Posterior vena cava (tissue), 2 donors: ENCODE measurements at regions not wholly inside any gene's neighbourhood (a gene's known extent, or its start where the extent isn't known, plus 50 kb on each side); places are given as distances from the start of the nearest gene placed in this dataset.

Experiments used
- DNase-seq: peaks from one replicate; pipeline ENCODE4 v3.0.0-alpha.2; 2020; ENCODE audit warnings: low spot score
- intact Hi-C, 2 donors: fragments of 100-400 bp; cut with DNase I; formaldehyde crosslinking; loops; one replicate each; pipeline versions ENCODE4 v1.14.1 to v1.14.2; 2022 to 2023
- donor health status: DM: yes; HTN: yes; CAD: no.
- donor health status: DM: yes; HTN: yes; CAD: no.

DNA sequence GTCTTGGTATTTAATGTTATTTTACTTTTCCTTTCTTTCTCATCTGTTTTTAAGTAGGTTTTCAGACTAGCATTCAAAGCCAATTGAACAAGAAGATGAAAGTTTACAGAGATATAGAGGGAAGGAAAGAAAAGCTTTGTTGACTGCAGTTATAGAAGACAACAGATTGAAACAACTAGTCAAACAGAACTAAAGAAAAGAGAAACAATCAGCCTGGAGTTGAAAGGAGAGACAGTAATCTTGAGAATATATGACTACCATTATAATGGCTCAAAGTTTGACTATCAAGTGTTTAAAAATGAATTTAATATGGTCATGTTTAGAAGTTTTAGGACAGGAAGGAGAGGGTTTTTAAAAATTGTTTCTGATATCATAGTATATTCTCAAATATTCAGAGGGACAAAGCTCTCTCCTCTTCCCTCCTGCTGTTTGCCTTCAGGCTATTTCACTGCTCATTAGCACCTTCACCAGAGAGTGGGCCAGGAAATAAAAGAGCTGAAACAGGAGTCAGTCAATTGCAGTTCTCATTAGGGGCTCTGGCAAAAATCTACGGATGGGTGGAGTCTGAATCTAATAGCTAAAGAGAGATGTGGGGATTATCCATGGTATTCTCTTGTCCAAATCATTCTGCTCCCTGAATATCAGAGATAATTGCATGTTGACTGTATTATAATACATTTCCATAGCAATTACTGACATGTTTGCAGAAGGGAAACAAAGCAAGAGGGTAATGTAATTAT is 577.8 kb downstream of the BRINP3 start:
- DNase-seq: no peak
- intact Hi-C loops: no loop called here

DNA sequence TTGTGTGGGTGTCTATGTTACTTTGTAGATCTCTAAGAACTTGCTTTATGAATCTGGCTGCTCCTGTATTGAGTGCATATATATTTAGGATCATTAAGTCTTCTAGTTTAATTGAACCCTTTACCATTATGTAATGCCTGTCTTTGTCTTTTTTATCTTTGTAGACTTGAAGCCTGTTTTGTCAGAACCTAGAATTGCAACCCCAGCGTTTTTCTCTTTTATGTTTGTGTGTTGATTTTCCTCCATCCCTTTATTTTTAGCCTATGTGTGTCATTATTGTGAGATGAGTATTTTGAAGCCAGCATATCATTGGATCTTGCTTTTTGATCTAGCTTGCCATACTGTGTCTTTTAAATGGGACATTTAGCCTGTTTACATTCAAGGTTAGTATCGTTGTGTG is 573.2 kb downstream of the BRINP3 start:
- DNase-seq: no peak
- intact Hi-C loops: no loop called here

DNA sequence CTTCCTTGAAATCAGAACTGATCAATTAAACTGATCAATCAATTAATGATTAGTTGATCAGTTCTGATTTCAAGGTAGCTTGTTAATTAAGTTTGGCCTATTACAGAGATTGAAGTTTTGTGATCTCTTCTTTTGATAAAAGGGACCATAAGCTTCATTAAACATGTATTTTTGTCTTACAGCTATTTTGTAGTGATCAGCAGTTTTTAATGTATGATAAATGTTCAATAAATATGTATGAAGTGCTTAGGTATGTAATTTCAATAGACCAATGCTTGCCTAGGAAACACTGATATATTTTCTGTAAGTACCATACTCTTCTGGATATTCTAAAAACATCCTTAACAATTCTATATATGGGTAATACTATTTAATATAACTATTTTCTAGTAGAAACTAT is 569.6 kb downstream of the BRINP3 start:
- no peak for DNase-seq
- intact Hi-C loops: no loop called here

DNA sequence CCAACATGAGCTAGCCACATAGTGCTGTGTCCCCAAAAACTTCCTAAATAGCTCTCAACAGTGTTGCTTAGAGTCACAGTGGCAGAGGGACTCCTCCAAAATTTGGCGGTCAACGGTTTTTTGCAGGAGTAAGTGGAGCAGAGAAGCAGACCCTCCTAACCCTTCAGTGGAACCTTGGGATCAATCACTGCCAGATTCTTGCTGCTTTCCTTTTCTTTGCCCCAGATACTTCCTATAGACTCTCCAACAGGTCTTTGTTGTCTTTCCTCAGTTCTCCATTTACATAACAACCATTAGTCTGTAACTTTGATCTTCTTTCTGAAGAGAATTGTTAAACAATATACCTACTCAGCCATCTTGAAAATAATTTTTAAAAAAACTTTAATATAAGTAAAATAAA is 556.1 kb downstream of the BRINP3 start:
- DNase-seq: no peak
- intact Hi-C loops: no loop called here

DNA sequence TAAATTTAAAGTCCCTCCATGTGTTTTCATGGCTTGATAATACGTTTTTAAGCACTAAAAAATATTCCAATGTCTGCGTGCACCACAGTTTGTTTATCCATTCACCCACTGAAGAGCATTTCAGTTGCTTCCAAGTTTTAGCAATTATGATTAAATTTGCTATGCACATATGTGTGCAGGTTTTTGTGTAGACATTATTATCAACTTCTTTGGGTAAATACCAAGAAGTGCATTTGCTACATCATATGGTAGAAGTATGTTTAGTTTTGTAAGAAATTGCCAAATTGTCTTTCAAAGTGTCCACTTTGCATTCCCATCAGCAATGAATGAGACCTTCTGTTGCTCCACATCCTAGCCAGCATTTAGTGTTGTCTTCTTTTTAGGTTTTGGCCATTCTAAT is 550.0 kb downstream of the BRINP3 start:
- intact Hi-C loops: no loop called here
- DNase-seq: no peak

DNA sequence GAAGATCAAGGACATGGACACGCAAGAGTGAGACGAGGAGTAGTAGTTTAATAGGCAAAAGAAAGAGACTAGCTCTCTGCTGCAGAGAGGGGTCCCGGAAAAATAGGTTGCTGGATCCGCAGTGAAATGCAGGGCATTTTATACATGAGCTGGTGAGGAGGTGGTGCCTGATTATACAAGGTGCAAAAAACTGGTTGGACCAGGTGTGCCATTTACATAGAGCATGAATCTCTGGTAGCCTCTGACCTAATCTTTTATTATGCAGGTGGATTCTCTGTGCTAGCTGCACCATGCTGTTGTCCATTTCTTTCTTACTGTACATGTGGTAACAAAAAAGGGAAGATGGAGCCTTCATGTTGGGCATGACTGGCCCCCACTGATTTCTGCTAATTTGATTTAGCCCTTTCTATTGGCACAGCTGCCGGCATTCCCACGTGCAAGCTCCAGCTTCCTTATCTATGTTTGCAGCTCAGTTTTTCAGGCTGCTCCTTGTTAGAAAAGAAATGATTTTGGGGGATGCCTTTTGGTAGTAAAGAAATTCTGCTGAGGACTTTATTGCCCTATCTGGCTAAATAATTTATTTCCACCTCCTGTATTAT is 548.1 kb downstream of the BRINP3 start:
- DNase-seq: no peak
- intact Hi-C loops: no loop called here

DNA sequence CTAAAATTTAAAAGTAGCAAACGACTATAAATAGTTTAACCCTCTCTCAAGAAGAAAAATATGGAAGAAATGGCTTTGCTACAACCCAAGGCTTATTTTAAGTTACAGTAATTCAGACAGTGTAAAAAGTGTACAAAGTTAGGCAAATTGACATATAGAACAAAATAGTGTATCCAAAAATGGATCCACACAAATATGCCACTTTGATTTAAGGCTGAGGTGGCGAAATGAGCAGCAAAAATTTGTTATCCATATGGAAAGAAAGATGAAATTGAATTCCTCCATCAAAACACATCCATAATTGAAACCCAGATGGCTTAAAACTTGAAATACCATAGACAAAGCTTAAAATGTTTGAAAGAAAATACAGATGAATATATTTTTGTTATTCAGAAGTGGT is 540.8 kb downstream of the BRINP3 start:
- DNase-seq: no peak
- intact Hi-C loops: no loop called here

DNA sequence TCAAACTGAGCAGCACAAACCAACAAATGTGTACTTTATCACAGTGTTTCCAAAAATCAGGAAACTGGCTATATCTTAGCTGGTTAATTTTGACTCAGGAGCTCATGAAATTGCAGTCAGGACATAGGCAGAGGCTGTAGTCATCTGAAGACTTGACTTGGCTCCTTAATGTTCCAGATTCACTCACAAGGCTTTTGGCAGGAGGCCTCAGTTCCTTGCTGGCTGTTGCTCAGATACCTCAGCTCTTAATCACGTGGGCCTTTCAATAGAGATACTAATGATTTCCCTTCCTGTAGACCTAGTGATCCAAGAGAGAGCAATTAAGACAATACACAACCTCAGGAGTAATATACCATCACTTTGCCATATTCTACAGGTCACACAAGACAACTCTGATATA is 537.7 kb downstream of the BRINP3 start:
- intact Hi-C loops: no loop called here
- DNase-seq: no peak

DNA sequence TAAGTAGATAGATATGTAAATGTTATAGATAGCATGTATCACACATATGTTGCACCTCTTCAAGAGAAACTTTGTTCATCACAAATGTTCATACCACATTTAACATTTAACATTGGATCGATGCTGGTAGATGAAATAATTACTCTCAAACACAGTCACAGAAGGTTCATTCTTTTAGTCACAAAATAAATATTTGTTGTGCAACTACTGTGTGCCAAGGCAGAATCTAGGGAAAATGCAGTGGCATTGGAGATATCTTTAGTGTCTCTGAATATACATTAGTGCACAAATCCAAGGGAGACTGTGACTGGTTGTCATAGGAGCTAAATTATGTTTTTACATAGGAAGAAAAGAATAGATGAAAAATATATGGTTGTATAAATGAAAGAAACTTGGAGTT is 535.7 kb downstream of the BRINP3 start:
- no peak for DNase-seq
- intact Hi-C loops: no loop called here

DNA sequence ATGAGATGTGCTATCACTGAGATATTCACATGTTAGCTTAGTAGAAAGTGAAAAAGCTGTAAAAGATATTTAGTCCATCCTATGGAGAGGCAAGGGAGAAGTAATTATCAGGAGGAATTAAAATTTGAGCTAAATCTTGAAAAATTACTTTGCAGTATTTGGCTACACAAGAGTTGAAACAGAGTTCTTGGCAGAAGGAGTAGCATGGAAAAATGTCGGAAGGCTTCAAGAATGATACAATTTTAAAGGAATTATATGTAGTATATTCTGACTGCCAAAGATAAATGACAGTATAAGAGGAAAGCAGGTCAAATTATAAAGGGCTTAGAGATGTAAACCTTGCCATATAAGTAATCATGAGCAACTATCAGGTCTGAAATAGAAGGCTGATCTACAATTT is 518.9 kb downstream of the BRINP3 start:
- intact Hi-C loops: no loop called here
- no peak for DNase-seq

DNA sequence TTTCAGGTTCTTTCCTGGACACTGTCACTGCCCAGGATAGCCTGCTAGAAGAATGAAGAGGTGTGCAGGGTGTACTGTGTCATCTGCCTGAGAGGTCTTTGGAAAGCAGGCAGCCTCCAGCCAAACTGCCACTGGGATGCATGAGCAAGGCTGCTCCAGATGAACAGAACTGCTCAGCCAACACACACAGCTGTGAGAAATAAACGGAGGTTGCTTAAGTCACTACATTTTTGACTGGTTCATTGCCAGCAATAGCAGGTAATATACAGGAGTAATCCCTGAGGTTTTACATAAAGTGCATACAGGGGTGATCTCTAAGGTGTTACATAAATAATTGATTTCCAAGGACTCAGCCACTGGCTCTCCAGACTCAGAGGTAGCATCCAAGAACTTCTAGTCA is 516.9 kb downstream of the BRINP3 start:
- intact Hi-C loops: no loop called here
- DNase-seq: no peak

DNA sequence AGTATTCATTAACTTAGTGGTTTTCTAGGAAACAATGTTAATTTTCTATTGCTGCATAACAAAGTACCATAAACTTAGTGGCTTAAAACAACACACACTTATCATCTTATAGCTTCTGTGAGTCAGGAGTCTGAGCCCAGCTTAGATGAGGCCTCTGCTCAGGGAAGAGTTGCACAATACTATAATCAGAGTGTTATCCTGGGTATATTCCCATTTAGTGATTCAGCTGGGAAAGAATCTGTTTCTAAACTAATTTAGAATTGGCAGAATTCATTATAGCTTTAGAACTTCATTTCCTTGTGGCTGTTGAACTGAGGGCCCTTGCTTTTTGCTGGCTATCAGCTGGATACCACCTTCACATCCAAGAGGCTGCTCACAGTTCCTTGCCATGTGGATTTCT is 515.5 kb downstream of the BRINP3 start:
- intact Hi-C loops: no loop called here
- no peak for DNase-seq

DNA sequence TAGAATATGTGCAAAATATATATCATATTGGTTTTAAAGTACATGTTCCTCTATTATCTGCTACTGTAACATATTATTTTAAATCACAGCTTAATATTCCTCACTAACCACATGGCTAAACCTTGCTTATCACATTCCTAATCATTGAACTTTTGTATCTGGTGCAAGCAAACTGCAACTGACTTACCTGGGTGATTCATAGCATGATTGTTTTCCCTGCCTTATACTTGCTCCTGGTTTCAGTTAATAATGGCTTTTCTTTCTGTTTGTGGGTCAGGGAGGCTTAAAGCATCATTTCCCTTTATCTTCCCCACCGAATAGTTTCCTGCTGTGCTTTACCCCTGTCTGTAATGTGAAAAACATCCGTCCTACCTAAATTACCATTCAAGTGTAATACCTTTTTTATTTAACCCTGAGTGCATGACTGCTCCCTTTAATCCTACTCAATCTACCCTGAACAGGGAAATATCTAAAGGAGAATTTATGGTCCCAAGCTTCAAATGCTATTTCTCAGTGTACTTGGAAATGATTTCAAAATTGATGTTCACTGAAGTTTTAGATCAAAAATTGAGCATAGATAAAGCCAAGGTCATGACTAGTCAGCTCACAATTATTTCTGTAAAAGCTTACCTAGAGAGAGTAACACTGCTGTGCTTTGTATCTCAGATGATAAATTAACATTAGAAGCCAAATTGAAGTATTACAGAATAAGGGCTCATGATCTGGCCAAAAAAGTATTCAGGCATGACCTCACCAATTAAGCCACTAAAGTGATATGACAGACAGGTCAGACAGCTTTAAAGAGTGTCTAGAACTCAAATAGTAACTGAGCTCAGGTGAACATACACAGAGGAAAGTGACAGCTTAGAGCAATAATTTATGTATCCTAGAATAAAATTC is 507.1 kb downstream of the BRINP3 start:
- intact Hi-C loops: no loop called here
- no peak for DNase-seq

DNA sequence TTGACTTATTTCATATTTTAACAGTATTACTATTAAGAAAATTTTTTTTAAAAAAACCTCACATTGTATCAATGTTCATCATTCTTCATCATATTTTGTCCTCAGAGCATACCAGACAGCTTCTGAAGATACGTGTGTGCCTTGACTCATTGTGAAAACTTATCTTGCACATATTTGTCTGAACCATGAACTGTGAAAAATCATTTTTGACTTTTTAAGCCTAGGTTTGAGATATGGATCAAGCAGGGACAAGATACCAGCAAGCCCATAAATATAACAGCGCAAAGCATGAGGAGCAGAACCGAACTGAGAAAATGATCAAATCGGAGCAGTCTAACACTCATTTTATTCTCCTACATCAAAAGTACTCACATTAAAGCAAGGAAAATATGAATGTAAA is 506.0 kb downstream of the BRINP3 start:
- intact Hi-C loops: no loop called here
- no peak for DNase-seq

DNA sequence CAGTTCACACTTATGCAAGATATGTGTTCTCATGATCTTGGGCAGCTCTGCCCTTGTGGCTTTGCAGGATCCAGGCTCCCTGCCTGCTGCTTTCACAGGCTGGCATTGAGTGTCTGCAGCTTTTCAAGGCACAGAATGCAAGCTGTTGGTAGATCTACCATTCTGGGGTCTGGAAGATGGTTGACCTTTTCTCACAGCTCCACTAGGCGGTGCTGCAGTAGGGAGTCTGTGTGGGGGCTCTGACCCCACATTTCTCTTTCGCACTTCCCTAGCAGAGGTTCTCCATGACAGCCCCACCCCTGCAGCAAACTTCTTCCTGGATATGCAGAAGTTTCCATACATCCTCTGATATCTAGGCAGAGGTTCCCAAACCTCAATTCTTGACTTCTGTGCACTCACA is 500.5 kb downstream of the BRINP3 start:
- intact Hi-C loops: no loop called here

DNA sequence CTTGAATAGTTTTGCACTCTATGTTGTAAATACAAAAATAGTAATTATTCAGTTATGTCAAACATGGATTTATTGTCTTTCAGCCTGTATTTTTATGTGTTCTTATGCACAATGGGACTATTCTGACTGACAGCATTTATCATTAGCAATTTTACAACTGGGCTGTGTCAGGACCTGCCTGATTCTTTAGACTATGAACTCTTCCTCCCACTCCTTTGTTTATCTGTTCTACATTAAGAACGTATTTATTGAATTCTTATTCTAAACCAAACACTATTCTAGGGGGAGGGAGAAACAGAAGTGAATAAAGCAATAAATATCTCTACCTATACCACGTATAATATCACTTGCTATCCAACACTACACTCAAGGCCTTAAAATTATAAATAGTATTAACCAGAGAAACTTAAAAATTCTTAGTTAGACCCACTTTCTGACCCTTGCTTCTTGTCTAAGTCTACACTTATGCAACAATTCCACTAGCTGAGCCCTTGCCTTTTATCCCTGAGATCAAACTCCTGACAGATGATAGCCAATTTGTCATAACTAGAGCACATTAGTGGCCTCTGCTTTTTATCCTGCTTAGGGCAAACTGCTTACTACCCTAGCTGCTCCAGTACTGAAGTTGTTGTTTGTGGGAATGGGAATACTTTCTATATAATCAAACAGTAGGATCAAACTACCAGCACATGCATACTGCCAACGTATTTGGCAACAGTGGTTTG is 494.3 kb downstream of the BRINP3 start:
- intact Hi-C loops: no loop called here
- DNase-seq: no peak

More for the DNA sequence above, 500.5 kb downstream of the BRINP3 start:
- DNase-seq: no peak

DNA sequence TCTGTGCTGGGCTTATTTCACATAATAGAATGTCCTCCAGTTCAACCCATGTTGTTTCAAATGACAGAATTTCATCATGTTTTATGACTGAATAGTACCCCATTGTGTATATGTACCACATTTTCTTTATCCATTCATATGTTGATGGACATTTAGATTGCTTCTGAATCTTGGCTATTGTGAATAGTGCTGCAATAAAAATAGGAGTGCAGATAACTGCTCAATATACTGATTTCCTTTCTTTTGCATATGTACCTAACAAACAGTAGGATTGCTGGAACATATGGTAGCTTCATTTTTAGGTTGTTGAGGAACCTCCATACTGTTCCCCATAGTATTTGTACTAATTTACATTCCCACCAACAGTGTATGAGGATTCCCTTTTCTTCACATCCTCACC is 491.1 kb downstream of the BRINP3 start:
- DNase-seq: no peak
- intact Hi-C loops: no loop called here

DNA sequence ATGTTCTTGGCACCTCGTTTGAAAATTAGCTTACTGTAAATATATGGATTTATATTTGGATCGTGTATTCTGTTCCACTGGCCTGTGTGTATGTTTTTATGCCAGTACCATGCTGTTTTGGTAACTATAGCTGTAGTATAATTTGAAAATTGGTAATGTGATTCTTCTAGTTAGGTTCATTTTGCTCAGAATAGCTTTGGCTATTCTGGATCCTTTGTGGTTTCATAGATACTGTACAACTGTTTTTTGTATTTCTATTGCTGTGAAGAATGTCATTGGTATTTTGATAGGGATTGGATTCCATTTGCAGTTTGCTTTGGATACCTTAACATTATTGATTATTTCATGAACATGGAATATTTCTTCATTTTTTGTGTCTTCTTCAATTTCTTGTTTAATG is 490.2 kb downstream of the BRINP3 start:
- intact Hi-C loops: no loop called here
- DNase-seq: no peak

DNA sequence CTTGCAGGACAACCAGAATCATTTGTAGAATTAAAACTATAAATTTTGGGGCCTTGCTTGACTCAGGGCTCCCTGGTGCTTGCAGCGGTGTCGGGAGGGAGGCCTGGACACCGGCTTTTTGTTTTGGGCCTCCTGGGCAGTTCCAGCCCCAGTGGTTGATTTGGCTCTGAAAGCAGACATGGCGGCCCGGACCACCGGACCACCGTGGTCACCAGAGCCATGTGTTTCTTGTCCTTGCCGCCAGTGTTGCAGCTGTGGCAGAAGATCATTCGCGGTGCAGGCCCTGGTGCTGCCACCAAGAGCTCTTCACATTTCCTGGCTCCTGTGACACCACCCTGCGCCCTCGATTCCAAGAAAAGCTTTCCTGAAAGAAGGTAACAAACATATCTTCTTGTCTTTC is 484.8 kb downstream of the BRINP3 start:
- intact Hi-C loops: no loop called here
- DNase-seq: no peak

DNA sequence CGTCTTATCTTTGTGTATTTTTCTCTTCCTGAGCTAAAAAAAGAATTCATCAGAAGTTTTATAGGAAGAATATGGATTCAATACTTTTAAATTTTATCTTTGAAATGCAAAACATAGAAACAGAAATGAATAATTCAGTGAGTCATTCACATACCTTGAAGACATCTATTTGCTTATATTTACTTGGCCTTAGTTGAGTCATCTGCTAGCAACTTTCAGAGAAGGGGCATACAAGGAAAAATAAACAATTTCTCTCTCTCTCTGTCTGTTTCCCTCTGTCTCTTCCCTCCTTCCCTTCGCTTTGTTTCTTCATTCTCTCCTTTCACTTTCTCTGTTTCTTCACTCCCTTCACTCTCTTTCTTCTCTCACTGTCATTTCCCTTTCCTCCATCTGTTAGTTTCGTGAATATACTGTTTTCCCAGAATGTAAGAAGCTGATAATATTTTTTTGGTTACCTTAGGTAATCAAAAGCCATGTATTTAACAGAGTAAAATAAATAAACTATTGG is 477.2 kb downstream of the BRINP3 start:
- intact Hi-C loops: no loop called here

More for the DNA sequence above, 477.2 kb downstream of the BRINP3 start:
- no peak for DNase-seq
